GM12878 (cell line): ENCODE measurements at regions not wholly inside any gene's neighbourhood (a gene's known extent, or its start where the extent isn't known, plus 50 kb on each side); places are given as distances from the start of the nearest gene placed in this dataset.

ENCODE experiments used
- ATAC-seq: fragments of 200-7000 bp; cut with Tn5 transposase; 3 replicates; pipeline ENCODE4 v1.9.1; 2020; ENCODE audit warnings: mild to moderate bottlenecking, moderate library complexity
- BruUV-seq: library from RNA; stranded (reverse); fragments of 400-500 nt; replicated peaks from 2 replicates; lab custom pipeline; 2021; lab: Mats Ljungman, UMichigan
- CTCF ChIA-PET: fragments of 300-600 bp; sonication (Branson Sonifier 250); formaldehyde crosslinking; extraction: SDS; loops from one replicate; lab custom pipeline; 2021; ENCODE audit warnings: inconsistent platforms; lab: Yijun Ruan, JAX
- POLR2A ChIA-PET: fragments of 350-600 bp; formaldehyde crosslinking; extraction: SDS; loops from one replicate; lab custom pipeline; 2021; ENCODE audit warnings: inconsistent platforms; lab: Charles Lee
- RAD21 ChIA-PET: fragments of 300-600 bp; sonication (Branson Sonifier 250); formaldehyde crosslinking; loops from one replicate; lab custom pipeline; 2023; ENCODE audit warnings: antibody characterized with exemption; ENCODE audit not compliant: unreplicated experiment; lab: Charles Lee
- SMC1A ChIA-PET: fragments of 300-600 bp; sonication (Branson Sonifier 250); formaldehyde crosslinking; loops from one replicate; lab custom pipeline; 2023; ENCODE audit not compliant: unreplicated experiment, uncharacterized antibody; lab: Charles Lee
- DNase-seq: peaks from one replicate; pipeline ENCODE4 v3.0.0-alpha.2; 2011; ENCODE audit warnings: low read depth, low spot score
- FAIRE-seq: peaks from 3 replicates; lab custom pipeline; 2011; peaks lifted over from hg19 to GRCh38; lab: Jason Lieb, UNC
- H2AFZ ChIP-seq: 2 replicates; pipeline ENCODE4 v1.6.0; 2011; ENCODE audit warnings: low read depth, low read length, control low read depth; ENCODE audit not compliant: control insufficient read depth
- H3K27ac ChIP-seq: 2 replicates; pipeline ENCODE4 v1.5.1; 2011; ENCODE audit warnings: control low read depth; ENCODE audit not compliant: control insufficient read depth, insufficient read depth
- H3K27me3 ChIP-seq, 2 experiments: replicated peaks in 1 of 2; 2 replicates each; pipeline versions ENCODE4 v1.6.0 to v1.6.1; 2011; ENCODE audit warnings: low read length in 1 of 2; ENCODE audit not compliant: control insufficient read depth in 2 of 2, insufficient read depth in 2 of 2
- H3K36me3 ChIP-seq, 2 experiments: 2 replicates each; pipeline ENCODE4 v1.5.1; 2011; ENCODE audit warnings: low read length in 1 of 2; ENCODE audit not compliant: control insufficient read depth in 2 of 2, insufficient read depth in 2 of 2
- H3K4me1 ChIP-seq: 2 replicates; pipeline ENCODE4 v1.6.1; 2011; ENCODE audit warnings: mild to moderate bottlenecking, low read length, moderate library complexity, mixed read lengths; ENCODE audit not compliant: control insufficient read depth, insufficient read depth
- H3K4me2 ChIP-seq: 2 replicates; pipeline ENCODE4 v1.6.0; 2011; ENCODE audit warnings: control low read depth; ENCODE audit not compliant: control insufficient read depth, insufficient read depth
- H3K4me3 ChIP-seq: fragments of 200-600 bp; sonication (generic); 2 replicates; pipeline ENCODE4 v1.5.1; 2016
- H3K79me2 ChIP-seq: 2 replicates; pipeline ENCODE4 v1.6.0; 2011; ENCODE audit warnings: low read length; ENCODE audit not compliant: control insufficient read depth, insufficient read depth
- H3K9ac ChIP-seq: 2 replicates; pipeline ENCODE4 v1.8.0; 2011; ENCODE audit warnings: low read length, control low read depth, mixed read lengths; ENCODE audit not compliant: control insufficient read depth, insufficient read depth
- H3K9me3 ChIP-seq: replicated peaks from 3 replicates; pipeline ENCODE4 v1.5.1; 2011; ENCODE audit warnings: mild to moderate bottlenecking, low read length; ENCODE audit not compliant: control insufficient read depth, insufficient read depth
- H4K20me1 ChIP-seq: 2 replicates; pipeline ENCODE4 v1.6.0; 2011; ENCODE audit not compliant: control insufficient read depth, insufficient read depth
- BHLHE40 ChIP-seq, 2 experiments: fragments of 450-650 bp in 1 of 2; IDR thresholded peaks; 2 replicates each; pipeline ENCODE4 v1.6.1; 2011 to 2017; ENCODE audit warnings: low read depth in 2 of 2, borderline replicate concordance in 1 of 2, improper control_type of control experiment in 1 of 2, low read length in 1 of 2, mild to moderate bottlenecking in 1 of 2
- CHD2 ChIP-seq: IDR thresholded peaks from 2 replicates; pipeline ENCODE4 v1.6.1; 2011; ENCODE audit warnings: low read depth, low read length, improper control_type of control experiment, borderline replicate concordance
- FOXM1 ChIP-seq: IDR thresholded peaks from 2 replicates; pipeline ENCODE4 v1.6.1; 2012; ENCODE audit warnings: low read depth, mild to moderate bottlenecking, inconsistent platforms, low read length, moderate library complexity
- MTA3 ChIP-seq: IDR thresholded peaks from 2 replicates; pipeline ENCODE4 v1.6.1; 2012; ENCODE audit warnings: low read length, inconsistent platforms, borderline replicate concordance
- NFYA ChIP-seq: IDR thresholded peaks from 2 replicates; pipeline ENCODE4 v1.6.1; 2011; ENCODE audit warnings: low read depth, mild to moderate bottlenecking, low read length, improper control_type of control experiment, borderline replicate concordance
- NRF1 ChIP-seq: conservative IDR thresholded peaks from 2 replicates; pipeline ENCODE4 v1.6.1; 2011; ENCODE audit warnings: mild to moderate bottlenecking, low read depth, low read length, improper control_type of control experiment
- WGBS: methylation state at CpG from one replicate; pipeline ENCODE4 v1.1.6; 2016; ENCODE audit warnings: low lambda C conversion rate; ENCODE audit not compliant: insufficient replicate concordance, insufficient coverage; ENCODE audit errors: missing lambda C conversion rate; 5-methylcytosine and 5-hydroxymethylcytosine counted together
- in situ Hi-C: fragments of 300-500 bp; cut with MboI; formaldehyde crosslinking; loops from 9 replicates; pipeline ENCODE4 v1.14.3; 2018; ENCODE audit warnings: mixed read lengths
- intact Hi-C: fragments of 100-400 bp; cut with micrococcal nuclease; formaldehyde crosslinking; loops from one replicate; pipeline ENCODE4 v1.14.2; 2022; ENCODE audit not compliant: unreplicated experiment
- TF ChIP-seq, protein P1 (sequence below): fragments of 450-650 bp; IDR thresholded peaks from 2 replicates; pipeline ENCODE4 v1.6.1; 2016; ENCODE audit warnings: mild to moderate bottlenecking, moderate library complexity, borderline replicate concordance
- TF ChIP-seq, protein P2 (sequence below): fragments of 450-650 bp; formaldehyde crosslinking; IDR thresholded peaks from 2 replicates; pipeline ENCODE4 v1.4.0; 2022; ENCODE audit warnings: mild to moderate bottlenecking, moderate library complexity
- TF ChIP-seq, protein P3 (sequence below): fragments of 450-650 bp; IDR thresholded peaks from 2 replicates; pipeline ENCODE4 v1.6.1; 2017; ENCODE audit warnings: mild to moderate bottlenecking, low read depth, inconsistent platforms; ENCODE audit not compliant: poor library complexity, severe bottlenecking
- TF ChIP-seq, protein P4 (sequence below): IDR thresholded peaks from 2 replicates; pipeline ENCODE4 v1.6.1; 2011; ENCODE audit warnings: low read depth, mild to moderate bottlenecking, low read length, moderate library complexity, borderline replicate concordance; ENCODE audit errors: extremely low read depth

DNA sequence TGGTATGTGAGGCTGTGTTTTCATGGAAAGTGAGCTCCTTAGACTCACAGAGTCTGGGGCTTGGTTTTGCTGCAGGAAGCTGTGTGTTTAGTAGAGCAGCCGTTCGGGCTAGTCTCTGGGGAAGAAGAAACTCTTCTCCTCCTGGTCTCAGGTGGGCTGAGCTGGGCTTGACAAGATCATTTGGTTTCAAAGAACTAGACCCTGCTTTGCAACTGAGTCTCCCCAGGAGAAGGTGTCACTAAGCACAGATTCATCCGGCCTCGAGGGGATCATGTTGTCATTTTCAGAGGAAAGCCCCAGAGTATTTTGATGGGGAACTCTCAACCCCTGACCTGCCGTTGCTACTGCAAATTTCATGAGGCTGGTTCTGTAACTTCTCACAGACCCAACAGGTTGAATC, 188.5 kb downstream of the FAM43A start:
- in situ Hi-C loops (no loop called here), intact Hi-C loops (no loop called here)
- no peak overlapping the region for H3K4me2 ChIP-seq
- TF ChIP-seq BHLHE40 (IDR thresholded peaks at IDR 0.05; ENCODE audit: borderline replicate concordance in 1 of 2, low read depth in 2 of 2, low read length in 1 of 2) (no peak), NFYA (no peak), NRF1 (no peak), CHD2 (no peak), MTA3 (no peak), FOXM1 (no peak)
- TF ChIP-seq, protein P1, sequence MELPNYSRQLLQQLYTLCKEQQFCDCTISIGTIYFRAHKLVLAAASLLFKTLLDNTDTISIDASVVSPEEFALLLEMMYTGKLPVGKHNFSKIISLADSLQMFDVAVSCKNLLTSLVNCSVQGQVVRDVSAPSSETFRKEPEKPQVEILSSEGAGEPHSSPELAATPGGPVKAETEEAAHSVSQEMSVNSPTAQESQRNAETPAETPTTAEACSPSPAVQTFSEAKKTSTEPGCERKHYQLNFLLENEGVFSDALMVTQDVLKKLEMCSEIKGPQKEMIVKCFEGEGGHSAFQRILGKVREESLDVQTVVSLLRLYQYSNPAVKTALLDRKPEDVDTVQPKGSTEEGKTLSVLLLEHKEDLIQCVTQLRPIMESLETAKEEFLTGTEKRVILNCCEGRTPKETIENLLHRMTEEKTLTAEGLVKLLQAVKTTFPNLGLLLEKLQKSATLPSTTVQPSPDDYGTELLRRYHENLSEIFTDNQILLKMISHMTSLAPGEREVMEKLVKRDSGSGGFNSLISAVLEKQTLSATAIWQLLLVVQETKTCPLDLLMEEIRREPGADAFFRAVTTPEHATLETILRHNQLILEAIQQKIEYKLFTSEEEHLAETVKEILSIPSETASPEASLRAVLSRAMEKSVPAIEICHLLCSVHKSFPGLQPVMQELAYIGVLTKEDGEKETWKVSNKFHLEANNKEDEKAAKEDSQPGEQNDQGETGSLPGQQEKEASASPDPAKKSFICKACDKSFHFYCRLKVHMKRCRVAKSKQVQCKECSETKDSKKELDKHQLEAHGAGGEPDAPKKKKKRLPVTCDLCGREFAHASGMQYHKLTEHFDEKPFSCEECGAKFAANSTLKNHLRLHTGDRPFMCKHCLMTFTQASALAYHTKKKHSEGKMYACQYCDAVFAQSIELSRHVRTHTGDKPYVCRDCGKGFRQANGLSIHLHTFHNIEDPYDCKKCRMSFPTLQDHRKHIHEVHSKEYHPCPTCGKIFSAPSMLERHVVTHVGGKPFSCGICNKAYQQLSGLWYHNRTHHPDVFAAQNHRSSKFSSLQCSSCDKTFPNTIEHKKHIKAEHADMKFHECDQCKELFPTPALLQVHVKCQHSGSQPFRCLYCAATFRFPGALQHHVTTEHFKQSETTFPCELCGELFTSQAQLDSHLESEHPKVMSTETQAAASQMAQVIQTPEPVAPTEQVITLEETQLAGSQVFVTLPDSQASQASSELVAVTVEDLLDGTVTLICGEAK, result no peak
- TF ChIP-seq, protein P2, sequence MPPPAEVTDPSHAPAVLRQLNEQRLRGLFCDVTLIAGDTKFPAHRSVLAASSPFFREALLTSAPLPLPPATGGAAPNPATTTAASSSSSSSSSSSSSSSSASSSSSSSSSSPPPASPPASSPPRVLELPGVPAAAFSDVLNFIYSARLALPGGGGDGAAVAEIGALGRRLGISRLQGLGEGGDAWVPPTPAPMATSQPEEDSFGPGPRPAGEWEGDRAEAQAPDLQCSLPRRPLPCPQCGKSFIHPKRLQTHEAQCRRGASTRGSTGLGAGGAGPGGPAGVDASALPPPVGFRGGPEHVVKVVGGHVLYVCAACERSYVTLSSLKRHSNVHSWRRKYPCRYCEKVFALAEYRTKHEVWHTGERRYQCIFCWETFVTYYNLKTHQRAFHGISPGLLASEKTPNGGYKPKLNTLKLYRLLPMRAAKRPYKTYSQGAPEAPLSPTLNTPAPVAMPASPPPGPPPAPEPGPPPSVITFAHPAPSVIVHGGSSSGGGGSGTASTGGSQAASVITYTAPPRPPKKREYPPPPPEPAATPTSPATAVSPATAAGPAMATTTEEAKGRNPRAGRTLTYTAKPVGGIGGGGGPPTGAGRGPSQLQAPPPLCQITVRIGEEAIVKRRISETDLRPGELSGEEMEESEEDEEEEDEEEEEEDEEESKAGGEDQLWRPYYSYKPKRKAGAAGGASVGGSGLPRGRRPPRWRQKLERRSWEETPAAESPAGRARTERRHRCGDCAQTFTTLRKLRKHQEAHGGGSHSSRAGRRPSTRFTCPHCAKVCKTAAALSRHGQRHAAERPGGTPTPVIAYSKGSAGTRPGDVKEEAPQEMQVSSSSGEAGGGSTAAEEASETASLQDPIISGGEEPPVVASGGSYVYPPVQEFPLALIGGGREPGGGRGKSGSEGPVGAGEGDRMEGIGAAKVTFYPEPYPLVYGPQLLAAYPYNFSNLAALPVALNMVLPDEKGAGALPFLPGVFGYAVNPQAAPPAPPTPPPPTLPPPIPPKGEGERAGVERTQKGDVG (CRISPR knock-in tag), result no peak
- TF ChIP-seq, protein P3, sequence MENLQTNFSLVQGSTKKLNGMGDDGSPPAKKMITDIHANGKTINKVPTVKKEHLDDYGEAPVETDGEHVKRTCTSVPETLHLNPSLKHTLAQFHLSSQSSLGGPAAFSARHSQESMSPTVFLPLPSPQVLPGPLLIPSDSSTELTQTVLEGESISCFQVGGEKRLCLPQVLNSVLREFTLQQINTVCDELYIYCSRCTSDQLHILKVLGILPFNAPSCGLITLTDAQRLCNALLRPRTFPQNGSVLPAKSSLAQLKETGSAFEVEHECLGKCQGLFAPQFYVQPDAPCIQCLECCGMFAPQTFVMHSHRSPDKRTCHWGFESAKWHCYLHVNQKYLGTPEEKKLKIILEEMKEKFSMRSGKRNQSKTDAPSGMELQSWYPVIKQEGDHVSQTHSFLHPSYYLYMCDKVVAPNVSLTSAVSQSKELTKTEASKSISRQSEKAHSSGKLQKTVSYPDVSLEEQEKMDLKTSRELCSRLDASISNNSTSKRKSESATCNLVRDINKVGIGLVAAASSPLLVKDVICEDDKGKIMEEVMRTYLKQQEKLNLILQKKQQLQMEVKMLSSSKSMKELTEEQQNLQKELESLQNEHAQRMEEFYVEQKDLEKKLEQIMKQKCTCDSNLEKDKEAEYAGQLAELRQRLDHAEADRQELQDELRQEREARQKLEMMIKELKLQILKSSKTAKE, result no peak
- TF ChIP-seq, protein P4, sequence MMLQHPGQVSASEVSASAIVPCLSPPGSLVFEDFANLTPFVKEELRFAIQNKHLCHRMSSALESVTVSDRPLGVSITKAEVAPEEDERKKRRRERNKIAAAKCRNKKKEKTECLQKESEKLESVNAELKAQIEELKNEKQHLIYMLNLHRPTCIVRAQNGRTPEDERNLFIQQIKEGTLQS, result no peak
- DNase-seq (no peak), ATAC-seq (no peak), FAIRE-seq (no peak)
- H3K4me3 ChIP-seq, result no peak overlapping the region
- ChIA-PET SMC1A (interaction anchor here (0.9 kb wide), 1 partner anchor 16 kb away, joined by 3 read pairs; no protein-coding TSS in a partner anchor), POLR2A (no interaction called here), CTCF (interaction anchor here (0.6 kb wide), 1 partner anchor 320 kb away, joined by 4 read pairs; no protein-coding TSS in a partner anchor), RAD21 (no interaction called here)
- H3K27me3 ChIP-seq, result peaks cover 0 to 3% of the 10 kb centered on the region in 2 experiments; a peak in 1 of 4 replicates
- H3K9ac ChIP-seq, result no peak overlapping the region
- peaks cover 10% of the 10 kb centered on the region; the same call in 1 of the 2 replicates for H3K4me1 ChIP-seq
- WGBS, result 11% methylated on average over 5 of the region's 5 CpGs
- no TSS peak for BruUV-seq
- H2AFZ ChIP-seq, result no peak overlapping the region
- H3K27ac ChIP-seq, result no peak overlapping the region
- no peaks in the 10 kb centered on the region for H3K79me2 ChIP-seq
- no peaks in the 10 kb centered on the region; the same call in 2 of the 3 replicates for H3K9me3 ChIP-seq
- H4K20me1 ChIP-seq, result no peaks in the 10 kb centered on the region
- H3K36me3 ChIP-seq, result no peaks in the 10 kb centered on the region
